Activated CD8-positive, alpha-beta T cell treated with anti-CD3 and anti-CD28 coated beads for 36 hours (primary cell): ENCODE measurements at regions not wholly inside any gene's neighbourhood (a gene's known extent, or its start where the extent isn't known, plus 50 kb on each side); places are given as distances from the start of the nearest gene placed in this dataset.

Experiments
- ATAC-seq: fragments of 200-7000 bp; cut with Tn5 transposase; one replicate; pipeline ENCODE4 v1.10.0; 2021; ENCODE audit warnings: mild to moderate bottlenecking, moderate library complexity
- CTCF ChIA-PET: fragments of 350-600 bp; sonication (Branson Sonifier 250); formaldehyde crosslinking; loops from one replicate; lab custom pipeline; 2021; ENCODE audit warnings: antibody characterized with exemption; lab: Charles Lee
- POLR2A ChIA-PET: fragments of 350-600 bp; sonication (Branson Sonifier 250); formaldehyde crosslinking; loops from one replicate; lab custom pipeline; 2021; ENCODE audit warnings: antibody characterized with exemption; lab: Charles Lee
- DNase-seq: peaks from one replicate; pipeline ENCODE4 v3.0.0-alpha.2; 2020
- H3K27ac Mint-ChIP-seq: one replicate; pipeline ENCODE4 v1.8.0; 2021; ENCODE audit warnings: mild to moderate bottlenecking, mixed read lengths
- H3K27me3 Mint-ChIP-seq: one replicate; pipeline ENCODE4 v1.8.0; 2021; ENCODE audit warnings: mixed read lengths
- H3K36me3 Mint-ChIP-seq: one replicate; pipeline ENCODE4 v1.8.0; 2021; ENCODE audit warnings: low read depth, mixed read lengths
- H3K4me1 Mint-ChIP-seq: one replicate; pipeline ENCODE4 v1.8.0; 2021; ENCODE audit warnings: low read depth, mixed read lengths
- H3K4me3 Mint-ChIP-seq: one replicate; pipeline ENCODE4 v1.8.0; 2021; ENCODE audit warnings: mild to moderate bottlenecking, moderate library complexity, mixed read lengths
- H3K9me3 Mint-ChIP-seq: one replicate; pipeline ENCODE4 v1.8.0; 2021; ENCODE audit warnings: mixed read lengths
- intact Hi-C: fragments of 100-400 bp; cut with micrococcal nuclease; formaldehyde crosslinking; loops from one replicate; pipeline ENCODE4 v1.10.0; 2022
- TF ChIP-seq, protein P1 (sequence below): fragments of 200-600 bp; IDR thresholded peaks from one replicate; pipeline ENCODE4 v1.8.0; 2022; ENCODE audit warnings: antibody characterized with exemption, mild to moderate bottlenecking

DNA sequence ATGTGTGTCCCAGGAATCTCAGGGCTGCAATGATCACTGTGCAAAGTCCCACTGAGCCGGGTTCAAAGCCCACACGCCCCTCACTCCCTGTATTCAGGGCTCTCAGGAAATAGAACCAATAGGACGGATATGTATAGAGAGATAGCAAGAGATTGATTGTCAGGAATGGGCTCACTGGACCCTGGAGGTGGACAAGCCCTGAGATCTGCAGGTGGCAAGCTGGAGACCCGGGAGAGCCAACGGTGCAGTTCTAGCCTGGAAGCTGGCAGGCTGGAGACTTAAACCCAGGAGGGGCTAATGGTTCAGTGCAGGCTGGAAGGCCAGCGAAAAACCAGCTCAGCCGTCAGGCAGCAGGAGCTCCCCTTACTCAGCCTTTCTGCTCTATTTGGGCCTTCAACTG lies 52.8 kb upstream of the ADRA2C start:
- no peak overlapping the region for H3K4me3 Mint-ChIP-seq
- peaks cover 2% of the 10 kb centered on the region for H3K27me3 Mint-ChIP-seq
- H3K36me3 Mint-ChIP-seq = no peaks in the 10 kb centered on the region
- H3K4me1 Mint-ChIP-seq = no peaks in the 10 kb centered on the region
- ChIA-PET CTCF (no interaction called here), POLR2A (no interaction called here)
- DNase-seq (no peak), ATAC-seq (no peak)
- TF ChIP-seq, protein P1, sequence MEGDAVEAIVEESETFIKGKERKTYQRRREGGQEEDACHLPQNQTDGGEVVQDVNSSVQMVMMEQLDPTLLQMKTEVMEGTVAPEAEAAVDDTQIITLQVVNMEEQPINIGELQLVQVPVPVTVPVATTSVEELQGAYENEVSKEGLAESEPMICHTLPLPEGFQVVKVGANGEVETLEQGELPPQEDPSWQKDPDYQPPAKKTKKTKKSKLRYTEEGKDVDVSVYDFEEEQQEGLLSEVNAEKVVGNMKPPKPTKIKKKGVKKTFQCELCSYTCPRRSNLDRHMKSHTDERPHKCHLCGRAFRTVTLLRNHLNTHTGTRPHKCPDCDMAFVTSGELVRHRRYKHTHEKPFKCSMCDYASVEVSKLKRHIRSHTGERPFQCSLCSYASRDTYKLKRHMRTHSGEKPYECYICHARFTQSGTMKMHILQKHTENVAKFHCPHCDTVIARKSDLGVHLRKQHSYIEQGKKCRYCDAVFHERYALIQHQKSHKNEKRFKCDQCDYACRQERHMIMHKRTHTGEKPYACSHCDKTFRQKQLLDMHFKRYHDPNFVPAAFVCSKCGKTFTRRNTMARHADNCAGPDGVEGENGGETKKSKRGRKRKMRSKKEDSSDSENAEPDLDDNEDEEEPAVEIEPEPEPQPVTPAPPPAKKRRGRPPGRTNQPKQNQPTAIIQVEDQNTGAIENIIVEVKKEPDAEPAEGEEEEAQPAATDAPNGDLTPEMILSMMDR = no peak
- no peak overlapping the region for H3K27ac Mint-ChIP-seq
- intact Hi-C loops = no loop called here
- no peaks in the 10 kb centered on the region for H3K9me3 Mint-ChIP-seq

- ATAC-seq (no peak), DNase-seq (no peak)
- TF ChIP-seq, protein P1 = no peak
- ChIA-PET CTCF (no interaction called here), POLR2A (no interaction called here)
- Mint-ChIP-seq H3K36me3 (no peaks in the 10 kb centered on the region), H3K4me3 (no peak overlapping the region), H3K27ac (no peak overlapping the region), H3K27me3 (peaks cover under 1% of the 10 kb centered on the region), H3K9me3 (no peaks in the 10 kb centered on the region), H3K4me1 (no peaks in the 10 kb centered on the region)
- intact Hi-C loops = no loop called here
Observed at GRCh38 chr4:3712936-3713335, 53.2 kb upstream of the ADRA2C start.

DNA sequence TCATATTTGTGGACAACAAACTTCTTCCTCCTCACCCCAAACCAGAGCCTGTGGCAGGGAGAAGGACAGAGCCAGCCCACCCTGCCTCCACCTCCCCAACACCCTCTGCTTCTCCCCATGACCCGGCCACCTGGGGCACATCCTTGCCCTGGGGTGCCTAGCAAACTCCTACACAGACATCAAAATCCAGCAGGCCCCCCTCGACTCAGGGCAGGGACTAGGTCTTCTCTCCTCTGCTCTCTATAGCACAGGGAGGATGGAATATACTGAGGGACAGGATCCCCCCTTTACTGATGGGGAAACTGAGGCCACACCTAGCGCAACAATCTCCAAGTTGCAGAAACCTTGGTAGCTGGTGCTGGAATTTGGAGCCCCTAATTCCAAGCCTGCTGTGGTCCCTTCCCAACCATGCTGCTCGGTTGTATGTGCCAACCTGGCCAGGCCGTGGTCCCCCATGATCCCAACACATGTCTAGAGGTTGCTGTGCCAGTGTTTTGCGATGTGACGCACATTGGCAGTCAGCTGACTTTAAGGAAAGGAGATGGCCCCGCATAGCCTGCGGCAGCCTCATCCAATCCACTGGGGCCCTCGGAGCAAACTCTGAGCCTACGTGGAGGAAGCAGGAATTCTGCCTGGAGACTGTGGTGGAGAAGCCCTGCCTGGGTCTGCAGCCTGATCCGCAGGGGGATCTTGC lies 53.9 kb upstream of the ADRA2C start:
- intact Hi-C loops = no loop called here
- POLR2A ChIA-PET = no interaction called here
- CTCF ChIA-PET = no interaction called here
- H3K27me3 Mint-ChIP-seq = peaks cover 4% of the 10 kb centered on the region
- H3K36me3 Mint-ChIP-seq = no peaks in the 10 kb centered on the region
- no peaks in the 10 kb centered on the region for H3K4me1 Mint-ChIP-seq
- DNase-seq (no peak), ATAC-seq (no peak)
- H3K4me3 Mint-ChIP-seq = no peak overlapping the region
- H3K27ac Mint-ChIP-seq = no peak overlapping the region
- TF ChIP-seq, protein P1 = no peak
- no peaks in the 10 kb centered on the region for H3K9me3 Mint-ChIP-seq

DNA sequence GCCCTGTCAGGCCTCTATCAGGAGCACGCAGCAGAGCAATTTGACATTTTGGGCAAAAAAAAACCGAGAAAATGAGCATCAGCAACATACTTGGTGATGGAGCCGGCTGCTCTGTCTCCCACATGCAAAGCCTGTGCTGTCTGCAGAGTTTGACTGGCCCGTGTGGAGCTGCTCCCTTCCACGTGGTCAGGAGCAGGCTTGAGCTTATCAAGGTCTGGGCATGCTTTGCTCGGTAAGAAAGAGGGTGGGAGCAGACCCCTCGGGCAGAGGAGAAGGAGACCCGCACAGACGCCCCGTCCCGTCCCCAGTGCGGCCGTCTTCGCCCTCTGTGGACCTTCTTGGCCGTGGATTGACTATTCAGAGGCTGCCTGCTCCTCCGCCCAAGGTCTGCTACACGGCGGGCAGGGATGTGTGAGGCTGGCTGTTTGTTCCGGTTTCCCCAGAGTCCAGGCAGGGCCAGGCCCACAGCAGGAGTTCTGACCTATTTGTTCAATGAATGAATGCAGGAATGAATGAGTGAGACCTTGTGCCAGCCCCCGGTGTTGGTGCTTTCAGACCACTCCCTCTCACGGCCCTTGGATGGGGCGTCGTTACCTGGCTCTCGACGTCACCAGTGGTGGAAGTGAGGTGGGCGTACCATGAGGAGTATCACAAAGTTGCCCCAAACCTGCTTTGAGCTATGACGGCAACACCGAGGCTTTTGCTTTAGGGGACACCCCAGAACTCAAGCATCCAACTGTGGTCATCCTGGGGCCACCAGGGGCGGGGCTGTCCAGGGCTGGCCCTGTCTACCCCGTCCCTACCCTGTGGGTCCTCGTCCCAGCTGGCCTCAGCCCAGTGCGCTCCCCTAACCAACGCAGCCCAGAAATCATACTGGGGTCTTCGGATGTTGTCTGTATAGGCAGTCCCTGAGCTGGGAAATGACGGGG lies 54.7 kb upstream of the ADRA2C start:
- H3K4me1 Mint-ChIP-seq = no peaks in the 10 kb centered on the region
- TF ChIP-seq, protein P1 = no peak
- POLR2A ChIA-PET = no interaction called here
- H3K27ac Mint-ChIP-seq = no peak overlapping the region
- H3K9me3 Mint-ChIP-seq = no peaks in the 10 kb centered on the region
- ATAC-seq = no peak
- peaks cover 4% of the 10 kb centered on the region for H3K27me3 Mint-ChIP-seq
- H3K36me3 Mint-ChIP-seq = no peaks in the 10 kb centered on the region
- H3K4me3 Mint-ChIP-seq = no peak overlapping the region
- intact Hi-C loops = no loop called here
- CTCF ChIA-PET = no interaction called here
- no peak for DNase-seq
